Activated T-cell treated with anti-CD3 and anti-CD28 coated beads for 1 hour (primary cell): ENCODE measurements at regions not wholly inside any gene's neighbourhood (a gene's known extent, or its start where the extent isn't known, plus 50 kb on each side); places are given as distances from the start of the nearest gene placed in this dataset.

Experiments used
- DNase-seq: peaks from one replicate; pipeline ENCODE4 v3.0.0-alpha.2; 2020; ENCODE audit warnings: low read depth

GRCh38 chr14:81837304-81837703 lies 303.7 kb upstream of the SEL1L start:
- no peak for DNase-seq

- no peak for DNase-seq
Observed at GRCh38 chr14:81839056-81839455, 305.4 kb upstream of the SEL1L start.

GRCh38 chr14:81841346-81841745 lies 307.7 kb upstream of the SEL1L start:
- no peak for DNase-seq

- DNase-seq: no peak
Observed at GRCh38 chr14:81849714-81850113, 316.1 kb upstream of the SEL1L start.

GRCh38 chr14:81855007-81855406 lies 321.4 kb upstream of the SEL1L start:
- no peak for DNase-seq

- DNase-seq: no peak
Observed at GRCh38 chr14:81859046-81859445, 325.4 kb upstream of the SEL1L start.

- DNase-seq: no peak
Observed at GRCh38 chr14:81868172-81868571, 334.5 kb upstream of the SEL1L start.

- no peak for DNase-seq
Observed at GRCh38 chr14:81871706-81872105, 338.1 kb upstream of the SEL1L start.

GRCh38 chr14:81884382-81884781 lies 350.7 kb upstream of the SEL1L start:
- DNase-seq: no peak

- DNase-seq: no peak
Observed at GRCh38 chr14:81886588-81886987, 352.9 kb upstream of the SEL1L start.

GRCh38 chr14:81889529-81889928 lies 355.9 kb upstream of the SEL1L start:
- no peak for DNase-seq

GRCh38 chr14:81890020-81890419 lies 356.4 kb upstream of the SEL1L start:
- no peak for DNase-seq

GRCh38 chr14:81903477-81903876 lies 369.8 kb upstream of the SEL1L start:
- DNase-seq: no peak

GRCh38 chr14:81927070-81927469 lies 393.4 kb upstream of the SEL1L start:
- DNase-seq: no peak

- DNase-seq: no peak
Observed at GRCh38 chr14:81931828-81932227, 398.2 kb upstream of the SEL1L start.

GRCh38 chr14:81936348-81936747 lies 402.7 kb upstream of the SEL1L start:
- no peak for DNase-seq

GRCh38 chr14:81936902-81937301 lies 403.2 kb upstream of the SEL1L start:
- DNase-seq: no peak

GRCh38 chr14:81938341-81938740 lies 404.7 kb upstream of the SEL1L start:
- no peak for DNase-seq

GRCh38 chr14:81940651-81941050 lies 407.0 kb upstream of the SEL1L start:
- DNase-seq: no peak

GRCh38 chr14:81942071-81942470 lies 408.4 kb upstream of the SEL1L start:
- DNase-seq: no peak

- DNase-seq: no peak
Observed at GRCh38 chr14:81946375-81946774, 412.7 kb upstream of the SEL1L start.

- no peak for DNase-seq
Observed at GRCh38 chr14:81946834-81947798, 413.5 kb upstream of the SEL1L start.

GRCh38 chr14:81952917-81953316 lies 419.3 kb upstream of the SEL1L start:
- no peak for DNase-seq

GRCh38 chr14:81953419-81953818 lies 419.8 kb upstream of the SEL1L start:
- no peak for DNase-seq
